TTC549 (cell line): ENCODE measurements at regions not wholly inside any gene's neighbourhood (a gene's known extent, or its start where the extent isn't known, plus 50 kb on each side); places are given as distances from the start of the nearest gene placed in this dataset.
A peak's percentile ranks its signal among the peaks of the same experiment; 100 is the strongest.

Experiments used
- FAIRE-seq: peaks from 2 replicates; lab custom pipeline; 2012; peaks lifted over from hg19 to GRCh38; lab: Jason Lieb, UNC

DNA sequence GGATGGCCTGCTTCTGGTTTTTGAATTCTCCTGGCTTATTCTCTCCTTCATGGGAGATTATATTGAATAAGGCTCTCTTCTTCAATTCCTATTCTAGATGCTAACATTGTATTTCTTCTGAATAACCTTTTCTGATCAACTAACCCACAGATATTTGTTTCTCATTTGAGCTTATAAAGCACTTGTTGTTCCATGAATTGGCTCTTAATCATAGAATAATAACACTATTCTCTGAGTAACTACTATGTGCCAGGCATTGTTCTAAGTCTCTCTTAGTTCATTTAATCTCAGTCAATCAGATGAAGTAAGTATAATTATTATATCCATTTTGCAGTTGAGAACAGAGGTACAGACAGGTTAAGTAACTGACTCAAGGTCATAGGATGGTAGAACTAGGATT lies 136.3 kb upstream of the MLIP start:
- no peak for FAIRE-seq

DNA sequence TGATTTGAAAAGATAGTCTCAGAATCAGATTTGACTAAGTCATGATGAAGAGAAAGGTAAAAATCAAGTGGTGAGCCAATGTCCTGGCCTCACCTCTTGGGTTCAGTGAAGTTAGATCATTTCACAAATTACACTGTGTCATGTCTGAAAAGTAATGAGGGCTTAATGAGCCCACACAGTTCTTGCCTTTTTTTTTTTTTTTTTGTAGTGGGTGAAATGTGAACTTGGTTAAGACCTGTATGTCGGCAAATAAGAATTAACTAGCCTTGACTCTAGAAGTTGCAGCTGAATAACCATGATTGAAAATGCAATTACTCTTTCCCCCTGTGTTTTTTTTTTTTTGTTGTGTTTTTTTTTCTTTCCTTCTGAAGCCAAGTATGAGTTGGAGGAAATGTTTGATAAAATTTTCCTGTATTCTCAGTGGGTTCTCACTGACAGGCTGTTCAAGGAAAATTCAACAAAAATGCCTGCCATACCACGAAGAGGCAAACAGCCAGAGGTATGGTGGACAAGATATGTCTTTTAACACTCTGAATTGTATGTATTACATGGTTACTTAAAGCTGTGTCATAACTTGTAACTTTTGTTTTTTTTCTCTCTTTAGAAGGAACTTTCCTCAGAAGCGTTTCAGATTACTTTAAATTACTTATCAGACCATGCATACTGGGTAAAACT lies 135.2 kb upstream of the MLIP start:
- no peak for FAIRE-seq

DNA sequence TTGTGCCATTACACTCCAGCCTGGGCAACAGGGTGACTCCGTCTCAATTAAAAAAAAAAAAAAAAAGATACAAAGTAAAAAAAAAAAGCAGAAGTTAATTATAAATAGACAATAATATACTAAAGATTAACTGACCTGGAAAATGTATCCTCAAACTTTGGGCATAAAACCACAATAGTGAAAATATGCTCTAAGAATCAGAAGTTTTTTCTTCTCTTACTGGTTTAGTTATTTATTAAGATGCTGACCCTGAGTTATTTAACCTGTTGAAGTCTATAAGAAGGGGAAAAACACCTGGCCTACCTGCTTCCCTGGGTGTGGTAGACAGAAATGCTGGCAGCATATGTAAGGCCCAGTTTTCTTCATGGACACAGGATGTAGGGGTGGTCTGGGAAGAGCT lies 133.7 kb upstream of the MLIP start:
- no peak for FAIRE-seq

DNA sequence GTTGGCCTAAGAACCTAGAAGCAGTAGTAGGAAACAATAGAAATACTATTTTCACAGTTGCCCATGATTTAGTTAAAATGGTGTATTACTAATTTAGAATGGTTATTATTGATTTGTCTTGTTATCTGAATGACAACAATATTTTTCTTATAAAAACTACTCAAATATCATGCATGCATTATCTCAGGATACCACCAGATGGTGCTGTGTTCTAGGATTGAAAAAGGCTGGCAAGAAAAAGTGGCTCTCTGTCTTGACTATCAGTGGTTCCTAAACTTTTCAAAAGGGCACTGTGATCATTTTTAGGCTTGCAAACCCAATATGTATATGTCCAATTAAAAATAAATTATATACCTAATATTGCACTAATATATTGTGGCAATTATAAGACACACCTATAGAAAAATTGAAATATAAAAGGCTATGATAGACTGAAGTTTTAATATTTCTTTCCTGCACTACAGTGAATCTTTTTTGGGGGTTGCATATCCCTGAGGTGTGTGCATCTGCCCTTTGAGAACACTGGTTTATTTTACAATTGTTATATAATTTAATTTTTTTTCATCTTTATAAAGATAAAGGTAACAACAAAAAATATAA lies 131.7 kb upstream of the MLIP start:
- peak; percentile 86 for FAIRE-seq

DNA sequence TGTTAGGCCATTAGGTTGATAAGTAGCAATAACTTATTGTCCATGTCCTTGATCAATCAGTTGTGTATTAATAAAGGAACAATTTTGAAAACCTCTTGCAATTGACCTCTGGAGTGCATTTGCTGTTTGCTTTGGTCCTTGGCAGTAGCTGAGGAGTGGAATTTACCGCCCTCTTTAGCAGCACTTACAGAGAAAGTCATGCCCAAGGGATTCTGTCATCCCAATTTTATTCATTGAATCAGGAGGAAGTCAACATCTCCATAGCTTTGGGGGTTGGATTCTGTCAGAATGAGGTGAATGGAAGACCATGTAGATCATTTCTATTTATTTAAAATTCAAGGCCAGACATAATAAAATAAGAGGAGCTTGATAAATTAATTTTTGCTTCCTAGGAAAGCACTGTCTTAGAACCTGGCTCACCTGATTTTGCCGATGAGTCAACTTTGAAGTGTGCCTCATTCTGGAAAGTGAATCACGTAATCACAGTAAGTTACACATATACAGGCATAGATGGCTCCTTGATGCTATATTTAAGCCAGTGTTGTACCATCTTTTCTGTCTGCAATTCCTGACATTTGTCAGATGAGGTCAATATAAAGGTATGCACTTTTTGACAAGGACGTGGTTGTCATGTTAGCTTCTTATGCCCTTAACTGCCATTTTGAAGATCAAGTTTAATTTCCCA lies 128.7 kb upstream of the MLIP start:
- FAIRE-seq: no peak

DNA sequence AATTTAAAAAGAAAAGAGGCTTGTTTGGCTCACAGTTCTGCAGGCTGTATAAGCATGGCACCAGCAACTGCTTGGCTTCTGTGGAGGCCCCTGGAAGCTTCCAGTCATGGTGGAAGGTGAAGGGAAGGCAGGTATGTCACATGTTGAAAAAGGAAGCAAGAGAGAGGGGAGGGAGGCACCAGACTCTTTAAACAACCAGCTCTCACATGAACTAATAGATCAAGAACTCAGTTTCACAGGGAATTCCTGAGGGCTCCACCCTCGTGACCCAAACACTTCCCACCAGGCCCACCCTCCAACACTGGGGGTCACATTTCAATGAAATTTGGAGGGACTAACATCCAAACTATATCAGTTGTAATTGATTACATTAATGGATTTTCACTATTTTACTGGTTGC lies 127.9 kb upstream of the MLIP start:
- FAIRE-seq: no peak

DNA sequence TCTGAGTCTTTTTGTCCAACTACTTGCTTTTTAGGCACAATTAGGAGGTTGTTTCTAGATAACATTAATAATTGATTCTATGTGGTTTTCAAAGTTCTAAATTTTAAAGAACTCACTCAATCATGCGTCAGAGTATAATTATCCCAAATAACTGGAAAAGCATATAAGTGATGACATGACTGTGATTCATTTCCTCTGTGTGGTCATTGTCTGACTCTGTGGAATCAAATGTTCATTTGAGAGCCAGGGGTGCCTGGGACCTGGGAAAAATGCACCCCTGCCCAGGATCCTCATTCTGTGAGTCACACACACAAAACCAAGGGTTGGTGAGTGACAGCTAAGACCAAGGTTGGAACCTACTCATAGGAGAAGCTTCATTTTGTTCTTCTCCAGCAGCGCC lies 127.1 kb upstream of the MLIP start:
- FAIRE-seq: no peak

DNA sequence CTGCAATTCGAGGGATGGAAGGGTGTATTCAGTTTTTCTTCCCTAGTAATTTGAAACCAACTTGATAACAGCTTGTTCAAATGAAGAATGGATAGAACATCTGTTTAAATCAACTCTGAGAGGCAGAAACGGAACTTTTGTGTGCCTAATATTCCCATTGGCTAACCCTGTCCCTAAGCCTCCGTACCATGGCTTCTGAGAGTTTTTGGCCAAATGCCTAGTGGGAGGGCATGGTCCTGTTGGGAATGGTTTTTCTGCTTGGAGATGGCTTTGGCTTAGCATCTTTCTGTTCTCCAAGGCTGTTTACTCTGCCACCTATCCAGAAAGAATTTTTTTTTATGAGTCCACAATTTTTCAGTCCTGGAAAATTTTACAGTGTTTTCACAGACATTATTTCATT lies 126.7 kb upstream of the MLIP start:
- FAIRE-seq: no peak

DNA sequence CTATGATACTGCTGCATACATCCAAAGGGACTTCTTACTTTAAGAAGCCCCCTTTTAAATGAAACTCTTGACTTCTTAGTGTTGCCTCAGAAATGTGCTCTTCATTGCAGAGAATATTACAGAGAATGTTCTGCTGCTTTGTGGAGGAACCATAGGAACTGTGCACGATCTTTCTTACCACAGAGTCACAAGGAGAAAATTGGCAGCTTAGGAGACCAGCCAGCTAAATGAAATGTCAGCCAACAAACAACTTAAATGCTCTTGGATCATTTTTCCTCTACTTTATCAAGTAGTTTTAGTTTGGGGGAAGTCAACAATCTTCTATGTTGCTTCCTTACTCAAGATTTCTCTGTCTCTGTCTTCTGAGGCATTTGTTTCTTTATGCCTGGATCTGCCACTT lies 125.9 kb upstream of the MLIP start:
- FAIRE-seq: no peak

DNA sequence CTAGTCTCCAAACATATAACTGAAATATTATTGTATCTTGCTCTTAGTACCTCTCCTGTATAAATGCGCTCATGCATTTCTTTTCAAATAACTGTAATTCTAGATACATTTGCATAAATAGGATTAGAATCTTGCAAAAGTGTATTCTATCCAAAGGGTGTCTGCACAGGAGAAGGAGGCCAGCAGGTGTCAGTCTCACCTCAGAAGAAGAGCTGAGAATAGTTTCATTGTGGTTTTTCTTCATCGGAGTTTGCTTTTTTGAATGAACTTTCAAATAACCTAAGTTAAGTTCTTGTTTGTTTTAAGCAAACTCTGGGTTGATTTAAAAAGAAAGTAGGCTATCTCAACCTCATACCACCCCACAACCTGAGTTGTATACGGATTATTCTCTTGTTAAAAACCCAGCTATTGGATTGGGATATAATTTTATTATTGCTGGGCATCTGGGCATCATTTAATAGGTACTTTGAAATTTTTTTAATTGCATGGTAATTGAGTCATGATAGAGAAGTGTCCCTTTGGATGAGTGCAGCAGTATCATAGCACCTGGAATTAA lies 125.0 kb upstream of the MLIP start:
- no peak for FAIRE-seq

DNA sequence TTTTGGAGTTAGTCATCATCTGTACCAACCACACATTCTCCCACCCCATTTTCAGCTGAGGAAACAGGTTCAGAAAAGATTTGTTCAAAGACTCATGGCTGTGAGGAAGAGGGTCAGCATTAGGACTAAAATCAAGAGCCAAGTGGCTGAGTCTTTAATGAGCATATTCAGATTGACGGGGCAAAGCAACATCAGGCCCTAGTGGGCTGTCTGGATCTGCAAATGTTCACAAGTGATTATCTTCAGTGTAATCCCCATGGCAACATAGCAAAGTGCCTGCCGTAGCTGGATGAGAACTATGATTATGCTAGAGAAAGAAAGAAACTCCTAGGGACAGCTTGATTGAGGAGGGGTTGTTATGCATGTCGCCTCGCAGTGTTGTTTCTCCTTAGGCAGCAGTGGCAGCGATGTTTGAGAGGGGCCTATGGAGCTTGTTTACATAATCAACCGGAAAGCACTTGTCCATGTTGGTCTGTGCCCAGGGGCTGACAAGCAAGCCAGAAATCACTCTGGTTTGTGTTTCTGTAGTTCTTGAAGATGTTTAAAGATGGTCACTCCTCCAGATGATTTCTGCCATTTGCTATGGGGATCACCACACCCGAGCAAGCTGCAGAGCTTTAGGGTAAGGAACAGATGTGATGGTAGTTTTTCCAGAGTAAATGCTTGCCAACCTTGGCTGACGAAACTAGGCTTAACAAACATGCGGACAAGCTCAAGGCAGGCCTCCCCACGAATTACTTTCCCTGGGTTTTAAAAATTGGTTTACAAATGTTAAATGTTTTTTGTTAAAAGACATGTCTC lies 124.3 kb upstream of the MLIP start:
- FAIRE-seq: no peak

DNA sequence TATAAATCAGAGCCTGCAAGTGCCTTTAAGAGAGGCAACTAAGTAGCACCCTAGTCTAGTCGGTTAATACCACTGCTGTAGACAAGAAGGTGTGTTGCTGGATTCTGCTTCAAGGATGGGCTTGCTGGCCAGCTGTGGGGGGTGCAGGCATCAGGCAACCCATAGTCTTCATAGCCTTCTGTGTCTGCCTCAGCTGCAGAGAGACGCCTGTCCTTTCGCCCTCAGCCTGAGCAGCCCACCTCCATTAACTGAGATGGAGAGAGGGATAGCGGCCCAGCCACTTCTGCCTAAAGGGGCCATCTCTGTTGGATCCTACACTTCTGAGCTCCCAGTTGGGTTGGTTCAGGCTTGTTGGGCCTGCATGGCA lies 123.7 kb upstream of the MLIP start:
- FAIRE-seq: no peak

DNA sequence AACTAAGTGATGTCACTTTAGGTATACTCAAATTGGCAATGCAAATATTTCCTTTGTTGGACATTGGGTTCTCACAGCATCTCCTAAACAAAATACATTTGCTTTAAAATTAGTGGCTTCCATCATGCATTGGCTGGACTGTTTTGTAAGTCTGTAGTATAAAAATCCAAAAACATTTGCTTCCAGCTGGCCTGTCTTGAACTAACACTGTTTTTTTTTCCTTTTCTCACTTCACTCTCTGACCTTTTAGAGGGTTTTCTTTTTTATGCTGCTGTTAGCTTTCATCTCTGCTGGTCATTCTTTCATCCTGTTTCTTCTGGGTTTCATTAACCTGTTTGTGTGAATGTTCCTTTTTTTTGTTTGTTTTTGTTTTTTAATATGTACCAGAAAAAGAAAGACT lies 121.7 kb upstream of the MLIP start:
- no peak for FAIRE-seq

DNA sequence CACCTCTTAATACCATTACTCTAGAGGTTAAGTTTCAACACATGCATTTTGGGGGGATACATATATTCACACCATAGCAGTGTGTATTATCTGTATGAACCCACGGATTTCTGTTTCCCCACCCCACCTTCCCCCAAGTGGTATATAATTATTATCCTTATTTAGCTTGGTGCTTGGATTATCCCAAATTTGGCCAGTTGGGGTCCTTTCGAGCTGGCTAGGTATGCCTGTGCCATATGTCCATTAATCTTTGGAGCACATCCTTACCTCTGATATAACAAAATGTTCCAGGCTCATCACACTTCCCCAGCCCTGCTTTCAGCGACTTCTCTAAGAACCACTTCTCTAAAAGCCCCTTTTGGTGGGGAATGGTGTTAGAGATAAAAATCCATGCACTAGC lies 118.7 kb upstream of the MLIP start:
- FAIRE-seq: no peak

DNA sequence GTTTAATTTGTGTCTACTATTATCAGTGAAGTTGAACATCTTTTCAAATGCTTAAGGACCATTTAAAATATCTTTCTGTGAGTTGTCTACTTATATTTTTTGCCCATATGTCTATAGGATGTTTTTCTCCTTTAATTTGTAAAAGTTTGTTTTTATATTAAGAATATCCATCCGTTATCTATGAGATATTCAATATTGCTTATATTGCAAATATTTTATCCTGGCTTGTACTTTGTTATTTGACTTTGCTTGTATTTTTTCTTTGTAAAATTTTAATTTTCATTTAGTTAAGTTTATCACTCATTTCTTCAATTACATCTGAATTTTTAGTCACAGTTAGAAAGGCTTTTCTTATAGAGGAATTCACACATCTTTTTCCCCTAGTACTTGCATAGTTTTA lies 117.0 kb upstream of the MLIP start:
- no peak for FAIRE-seq

DNA sequence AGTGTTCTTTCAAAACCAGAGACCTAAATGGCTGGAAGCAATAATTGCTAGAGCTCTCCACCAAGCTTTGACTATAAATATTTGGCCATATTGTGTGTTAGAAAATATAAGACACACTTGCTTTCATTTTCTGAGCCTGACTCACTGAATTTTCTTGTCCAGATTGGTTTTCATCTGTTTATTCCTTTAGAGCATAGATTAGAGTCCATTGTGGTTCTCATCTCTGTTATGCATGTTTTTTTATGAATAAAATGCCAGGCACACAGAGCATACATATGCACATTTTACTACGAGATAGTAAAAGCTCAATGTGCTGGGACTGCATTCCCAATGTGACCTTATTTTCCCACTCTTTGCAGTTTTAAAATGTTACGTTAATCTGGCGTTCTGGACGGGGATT lies 115.3 kb upstream of the MLIP start:
- FAIRE-seq: no peak

DNA sequence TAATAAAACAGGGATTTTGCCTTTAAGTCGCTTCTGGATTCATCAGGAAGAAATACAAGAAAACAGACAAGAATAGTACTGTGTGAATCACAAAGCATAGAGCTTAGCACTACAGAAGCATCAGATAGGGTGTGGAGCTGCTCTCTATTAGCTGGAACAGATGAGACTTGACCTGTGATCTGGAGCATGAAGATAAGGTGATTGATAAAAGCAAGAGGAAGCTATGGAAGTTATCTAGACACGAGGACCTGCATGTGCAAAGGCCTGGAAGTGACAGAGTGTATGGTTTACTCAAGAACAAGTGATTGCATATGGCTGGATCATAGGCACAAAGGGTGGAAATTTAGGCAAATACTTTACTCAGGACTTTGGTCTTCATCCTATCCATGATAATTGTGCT lies 112.9 kb upstream of the MLIP start:
- no peak for FAIRE-seq

DNA sequence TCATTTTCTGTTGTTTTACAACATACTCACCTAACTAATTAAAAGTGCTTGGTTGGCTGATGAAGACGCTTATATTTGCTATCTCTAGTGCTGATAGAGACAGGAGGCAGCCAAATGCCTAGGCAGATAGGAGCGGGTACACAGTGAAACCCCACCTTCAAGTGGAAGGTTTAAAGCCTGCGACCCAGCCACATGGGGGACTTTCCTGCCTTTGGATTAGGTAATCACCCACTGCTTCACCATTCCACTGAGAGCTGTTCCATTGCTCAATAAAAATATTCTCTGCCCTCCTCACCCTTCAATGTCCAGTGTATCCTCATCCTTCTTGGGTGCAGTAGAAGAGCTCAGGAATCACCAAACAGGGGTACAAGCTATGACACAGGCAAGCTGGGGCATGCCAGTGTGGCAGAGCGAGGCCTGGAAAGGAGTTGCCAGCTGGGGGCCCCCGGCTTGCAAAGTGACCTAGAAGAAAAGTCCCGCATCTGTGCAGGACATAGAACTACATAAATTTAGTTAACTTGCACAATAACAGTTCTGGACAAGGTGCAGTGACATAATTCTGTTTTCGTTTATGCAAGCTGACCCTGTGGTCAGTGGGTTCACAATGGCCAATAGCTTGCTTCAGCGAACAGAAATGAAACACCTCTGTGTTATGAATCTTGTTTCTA lies 112.0 kb upstream of the MLIP start:
- FAIRE-seq: no peak

DNA sequence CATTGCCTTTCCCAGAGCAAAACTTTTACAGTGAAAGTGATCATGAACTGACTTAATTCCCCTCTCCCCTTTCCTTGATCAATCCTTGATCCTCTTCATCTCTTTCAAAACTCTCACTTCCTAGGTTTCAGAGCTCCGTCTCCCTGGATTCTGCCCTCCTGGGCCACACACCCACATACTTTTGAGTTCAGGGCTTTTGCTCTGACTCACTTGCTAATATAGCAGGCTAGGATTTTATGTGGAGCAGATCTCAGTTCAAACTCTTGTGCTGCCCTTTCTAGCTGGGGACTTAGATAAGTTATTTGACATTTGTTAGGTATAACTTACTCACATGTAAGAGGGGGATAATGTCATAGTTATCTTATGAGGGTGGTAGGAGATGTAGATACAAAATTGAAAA lies 109.1 kb upstream of the MLIP start:
- no peak for FAIRE-seq

DNA sequence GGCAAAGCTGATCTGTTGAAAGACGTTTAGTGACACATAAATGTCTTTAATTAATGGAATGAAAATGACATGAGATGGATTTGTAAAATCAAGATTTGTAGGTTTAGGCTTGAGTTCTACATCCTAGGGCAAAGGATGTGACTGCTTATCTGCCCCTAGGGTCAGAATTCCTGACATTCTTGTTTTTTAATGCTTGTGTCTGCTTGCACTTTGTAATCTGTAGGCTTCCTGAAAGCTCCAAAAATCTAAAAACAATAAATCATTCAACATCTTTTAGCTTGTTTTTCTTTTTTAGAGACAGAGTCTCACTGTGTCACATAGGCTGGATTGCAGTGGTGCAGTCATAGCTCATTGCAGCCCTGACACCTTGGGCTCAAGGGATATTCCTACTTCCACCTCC lies 107.9 kb upstream of the MLIP start:
- FAIRE-seq: no peak

DNA sequence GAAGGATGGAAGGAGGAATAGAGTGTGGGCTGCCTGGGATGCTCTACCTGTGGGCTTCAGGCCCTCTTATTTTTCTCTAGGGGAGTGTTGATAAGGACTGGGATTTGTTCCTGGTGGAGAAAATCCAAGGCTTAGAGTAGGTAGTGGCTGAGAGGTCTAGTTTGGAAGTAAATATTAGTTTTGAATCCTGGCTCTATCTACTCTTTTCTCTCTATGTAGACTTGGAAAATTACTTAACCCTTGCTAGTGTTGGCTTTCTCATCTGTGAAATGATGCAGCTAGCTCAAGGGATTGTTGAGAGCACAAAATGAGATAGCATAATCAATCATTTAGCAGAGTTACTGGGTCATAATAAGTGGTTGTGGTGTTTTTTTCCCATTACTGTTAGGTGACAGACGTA lies 102.7 kb upstream of the MLIP start:
- no peak for FAIRE-seq

DNA sequence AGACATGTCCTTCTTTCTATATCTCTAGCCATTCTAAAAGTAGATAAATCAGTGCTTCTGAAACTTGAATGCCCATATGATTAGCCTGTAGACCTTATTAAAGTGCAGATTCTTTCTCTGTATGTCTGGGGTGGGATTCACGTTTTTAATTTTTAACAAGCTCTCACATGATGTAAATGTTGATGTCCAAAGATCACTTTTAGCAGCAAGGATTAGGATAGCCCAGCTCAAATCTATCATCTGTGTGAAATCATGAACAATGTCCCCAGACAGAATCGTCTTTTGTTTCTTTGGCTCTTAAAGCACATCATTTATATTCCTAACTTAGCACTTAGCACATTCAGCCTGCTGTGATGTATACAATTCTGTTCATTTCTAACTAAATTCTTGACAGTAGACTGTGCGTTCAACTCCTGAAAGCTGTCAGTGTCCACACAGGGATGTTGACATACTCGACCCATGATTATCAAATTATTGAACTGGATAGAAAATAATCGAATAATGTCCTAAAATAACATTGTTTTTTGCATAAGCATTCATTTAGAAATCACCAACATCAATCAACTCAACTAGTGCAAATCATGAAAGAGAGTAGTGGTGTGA lies 102.1 kb upstream of the MLIP start:
- FAIRE-seq: no peak
